GM12878 (cell line): ENCODE measurements at regions not wholly inside any gene's neighbourhood (a gene's known extent, or its start where the extent isn't known, plus 50 kb on each side); places are given as distances from the start of the nearest gene placed in this dataset.

Source experiments
- ATAC-seq: fragments of 200-7000 bp; cut with Tn5 transposase; 3 replicates; pipeline ENCODE4 v1.9.1; 2020; ENCODE audit warnings: mild to moderate bottlenecking, moderate library complexity
- BruUV-seq: library from RNA; stranded (reverse); fragments of 400-500 nt; replicated peaks from 2 replicates; lab custom pipeline; 2021; lab: Mats Ljungman, UMichigan
- CTCF ChIA-PET: fragments of 300-600 bp; sonication (Branson Sonifier 250); formaldehyde crosslinking; extraction: SDS; loops from one replicate; lab custom pipeline; 2021; ENCODE audit warnings: inconsistent platforms; lab: Yijun Ruan, JAX
- POLR2A ChIA-PET: fragments of 350-600 bp; formaldehyde crosslinking; extraction: SDS; loops from one replicate; lab custom pipeline; 2021; ENCODE audit warnings: inconsistent platforms; lab: Charles Lee
- RAD21 ChIA-PET: fragments of 300-600 bp; sonication (Branson Sonifier 250); formaldehyde crosslinking; loops from one replicate; lab custom pipeline; 2023; ENCODE audit warnings: antibody characterized with exemption; ENCODE audit not compliant: unreplicated experiment; lab: Charles Lee
- SMC1A ChIA-PET: fragments of 300-600 bp; sonication (Branson Sonifier 250); formaldehyde crosslinking; loops from one replicate; lab custom pipeline; 2023; ENCODE audit not compliant: unreplicated experiment, uncharacterized antibody; lab: Charles Lee
- DNase-seq: peaks from one replicate; pipeline ENCODE4 v3.0.0-alpha.2; 2011; ENCODE audit warnings: low read depth, low spot score
- FAIRE-seq: peaks from 3 replicates; lab custom pipeline; 2011; peaks lifted over from hg19 to GRCh38; lab: Jason Lieb, UNC
- H2AFZ ChIP-seq: 2 replicates; pipeline ENCODE4 v1.6.0; 2011; ENCODE audit warnings: low read depth, low read length, control low read depth; ENCODE audit not compliant: control insufficient read depth
- H3K27ac ChIP-seq: 2 replicates; pipeline ENCODE4 v1.5.1; 2011; ENCODE audit warnings: control low read depth; ENCODE audit not compliant: control insufficient read depth, insufficient read depth
- H3K27me3 ChIP-seq, 2 experiments: replicated peaks in 1 of 2; 2 replicates each; pipeline versions ENCODE4 v1.6.0 to v1.6.1; 2011; ENCODE audit warnings: low read length in 1 of 2; ENCODE audit not compliant: control insufficient read depth in 2 of 2, insufficient read depth in 2 of 2
- H3K36me3 ChIP-seq, 2 experiments: 2 replicates each; pipeline ENCODE4 v1.5.1; 2011; ENCODE audit warnings: low read length in 1 of 2; ENCODE audit not compliant: control insufficient read depth in 2 of 2, insufficient read depth in 2 of 2
- H3K4me1 ChIP-seq: 2 replicates; pipeline ENCODE4 v1.6.1; 2011; ENCODE audit warnings: mild to moderate bottlenecking, low read length, moderate library complexity, mixed read lengths; ENCODE audit not compliant: control insufficient read depth, insufficient read depth
- H3K4me2 ChIP-seq: 2 replicates; pipeline ENCODE4 v1.6.0; 2011; ENCODE audit warnings: control low read depth; ENCODE audit not compliant: control insufficient read depth, insufficient read depth
- H3K4me3 ChIP-seq: fragments of 200-600 bp; sonication (generic); 2 replicates; pipeline ENCODE4 v1.5.1; 2016
- H3K79me2 ChIP-seq: 2 replicates; pipeline ENCODE4 v1.6.0; 2011; ENCODE audit warnings: low read length; ENCODE audit not compliant: control insufficient read depth, insufficient read depth
- H3K9ac ChIP-seq: 2 replicates; pipeline ENCODE4 v1.8.0; 2011; ENCODE audit warnings: low read length, control low read depth, mixed read lengths; ENCODE audit not compliant: control insufficient read depth, insufficient read depth
- H3K9me3 ChIP-seq: replicated peaks from 3 replicates; pipeline ENCODE4 v1.5.1; 2011; ENCODE audit warnings: mild to moderate bottlenecking, low read length; ENCODE audit not compliant: control insufficient read depth, insufficient read depth
- H4K20me1 ChIP-seq: 2 replicates; pipeline ENCODE4 v1.6.0; 2011; ENCODE audit not compliant: control insufficient read depth, insufficient read depth
- CREM ChIP-seq: IDR thresholded peaks from 2 replicates; pipeline ENCODE4 v1.6.1; 2014; ENCODE audit warnings: antibody characterized with exemption, low read depth
- MEF2A ChIP-seq: IDR thresholded peaks from 2 replicates; pipeline ENCODE4 v1.6.1; 2011; ENCODE audit warnings: low read depth, mild to moderate bottlenecking, low read length, moderate library complexity; ENCODE audit not compliant: insufficient read depth
- MEF2B ChIP-seq: fragments of 450-650 bp; IDR thresholded peaks from 2 replicates; pipeline ENCODE4 v1.6.1; 2018; ENCODE audit warnings: mild to moderate bottlenecking, moderate library complexity; ENCODE audit not compliant: partially characterized antibody, poor library complexity, severe bottlenecking
- RBBP5 ChIP-seq: fragments of 200-600 bp; sonication (generic); conservative IDR thresholded peaks from 2 replicates; pipeline ENCODE4 v1.6.1; 2016
- WRNIP1 ChIP-seq: IDR thresholded peaks from 2 replicates; pipeline ENCODE4 v1.6.1; 2011; ENCODE audit warnings: low read depth, low read length, improper control_type of control experiment, borderline replicate concordance
- whole genome bisulfite sequencing: methylation state at CpG from one replicate; pipeline ENCODE4 v1.1.6; 2016; ENCODE audit warnings: low lambda C conversion rate; ENCODE audit not compliant: insufficient replicate concordance, insufficient coverage; ENCODE audit errors: missing lambda C conversion rate; 5-methylcytosine and 5-hydroxymethylcytosine counted together
- in situ Hi-C: fragments of 300-500 bp; cut with MboI; formaldehyde crosslinking; loops from 9 replicates; pipeline ENCODE4 v1.14.3; 2018; ENCODE audit warnings: mixed read lengths
- intact Hi-C: fragments of 100-400 bp; cut with micrococcal nuclease; formaldehyde crosslinking; loops from one replicate; pipeline ENCODE4 v1.14.2; 2022; ENCODE audit not compliant: unreplicated experiment
- TF ChIP-seq, protein P1 (sequence below): fragments of 450-650 bp; IDR thresholded peaks from 2 replicates; pipeline ENCODE4 v1.6.1; 2017; ENCODE audit warnings: mild to moderate bottlenecking, moderate library complexity

- in situ Hi-C loops (no loop called here), intact Hi-C loops (no loop called here)
- H2AFZ ChIP-seq, result no peak overlapping the region
- CTCF ChIA-PET, result no interaction called here
- H3K4me1 ChIP-seq, result no peaks in the 10 kb centered on the region
- RAD21 ChIA-PET, result no interaction called here
- H3K4me2 ChIP-seq, result no peak overlapping the region
- FAIRE-seq (no peak), DNase-seq (no peak), ATAC-seq (no peak)
- H3K4me3 ChIP-seq, result no peak overlapping the region
- BruUV-seq, result no TSS peak
- no peaks in the 10 kb centered on the region; a peak in 1 of 4 replicates for H3K27me3 ChIP-seq
- 48% methylated on average over 4 of the region's 4 CpGs for whole genome bisulfite sequencing
- no peaks in the 10 kb centered on the region for H3K36me3 ChIP-seq
- H4K20me1 ChIP-seq, result no peaks in the 10 kb centered on the region
- no peak for TF ChIP-seq CREM
- no peak for TF ChIP-seq RBBP5
- TF ChIP-seq WRNIP1, result no peak
- TF ChIP-seq MEF2A, result no peak
- TF ChIP-seq, protein P1, sequence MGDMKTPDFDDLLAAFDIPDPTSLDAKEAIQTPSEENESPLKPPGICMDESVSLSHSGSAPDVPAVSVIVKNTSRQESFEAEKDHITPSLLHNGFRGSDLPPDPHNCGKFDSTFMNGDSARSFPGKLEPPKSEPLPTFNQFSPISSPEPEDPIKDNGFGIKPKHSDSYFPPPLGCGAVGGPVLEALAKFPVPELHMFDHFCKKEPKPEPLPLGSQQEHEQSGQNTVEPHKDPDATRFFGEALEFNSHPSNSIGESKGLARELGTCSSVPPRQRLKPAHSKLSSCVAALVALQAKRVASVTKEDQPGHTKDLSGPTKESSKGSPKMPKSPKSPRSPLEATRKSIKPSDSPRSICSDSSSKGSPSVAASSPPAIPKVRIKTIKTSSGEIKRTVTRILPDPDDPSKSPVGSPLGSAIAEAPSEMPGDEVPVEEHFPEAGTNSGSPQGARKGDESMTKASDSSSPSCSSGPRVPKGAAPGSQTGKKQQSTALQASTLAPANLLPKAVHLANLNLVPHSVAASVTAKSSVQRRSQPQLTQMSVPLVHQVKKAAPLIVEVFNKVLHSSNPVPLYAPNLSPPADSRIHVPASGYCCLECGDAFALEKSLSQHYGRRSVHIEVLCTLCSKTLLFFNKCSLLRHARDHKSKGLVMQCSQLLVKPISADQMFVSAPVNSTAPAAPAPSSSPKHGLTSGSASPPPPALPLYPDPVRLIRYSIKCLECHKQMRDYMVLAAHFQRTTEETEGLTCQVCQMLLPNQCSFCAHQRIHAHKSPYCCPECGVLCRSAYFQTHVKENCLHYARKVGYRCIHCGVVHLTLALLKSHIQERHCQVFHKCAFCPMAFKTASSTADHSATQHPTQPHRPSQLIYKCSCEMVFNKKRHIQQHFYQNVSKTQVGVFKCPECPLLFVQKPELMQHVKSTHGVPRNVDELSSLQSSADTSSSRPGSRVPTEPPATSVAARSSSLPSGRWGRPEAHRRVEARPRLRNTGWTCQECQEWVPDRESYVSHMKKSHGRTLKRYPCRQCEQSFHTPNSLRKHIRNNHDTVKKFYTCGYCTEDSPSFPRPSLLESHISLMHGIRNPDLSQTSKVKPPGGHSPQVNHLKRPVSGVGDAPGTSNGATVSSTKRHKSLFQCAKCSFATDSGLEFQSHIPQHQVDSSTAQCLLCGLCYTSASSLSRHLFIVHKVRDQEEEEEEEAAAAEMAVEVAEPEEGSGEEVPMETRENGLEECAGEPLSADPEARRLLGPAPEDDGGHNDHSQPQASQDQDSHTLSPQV, result no peak
- no peak for TF ChIP-seq MEF2B
- no peaks in the 10 kb centered on the region for H3K79me2 ChIP-seq
- SMC1A ChIA-PET, result no interaction called here
- no peaks in the 10 kb centered on the region for H3K9me3 ChIP-seq
- POLR2A ChIA-PET, result no interaction called here
- no peak overlapping the region for H3K27ac ChIP-seq
- H3K9ac ChIP-seq, result no peak overlapping the region
Measured at GRCh38 chr14:55899531-55899930, 218.7 kb upstream of the PELI2 start.
